GM23248 (cell line): ENCODE measurements at regions not wholly inside any gene's neighbourhood (a gene's known extent, or its start where the extent isn't known, plus 50 kb on each side); places are given as distances from the start of the nearest gene placed in this dataset.

Experiments used
- EZH2 ChIP-seq: fragments of 200-600 bp; sonication (generic); IDR thresholded peaks from 2 replicates; pipeline ENCODE4 v1.6.1; 2018; ENCODE audit warnings: antibody characterized with exemption, mild to moderate bottlenecking; ENCODE audit not compliant: insufficient read depth, poor library complexity, severe bottlenecking
- EZH2phosphoT487 ChIP-seq: fragments of 200-600 bp; sonication (generic); IDR thresholded peaks from 2 replicates; pipeline ENCODE4 v1.6.1; 2018; ENCODE audit warnings: antibody characterized with exemption, moderate library complexity, mild to moderate bottlenecking, low read depth; ENCODE audit not compliant: insufficient read depth

GRCh38 chr2:21912405-21912804 lies 788.6 kb downstream of the TDRD15 start:
- TF ChIP-seq EZH2phosphoT487 (no peak), EZH2 (no peak)
